ENCODE measurements at regions not wholly inside any gene's neighbourhood (a gene's known extent, or its start where the extent isn't known, plus 50 kb on each side); places are given as distances from the start of the nearest gene placed in this dataset.

DNA sequence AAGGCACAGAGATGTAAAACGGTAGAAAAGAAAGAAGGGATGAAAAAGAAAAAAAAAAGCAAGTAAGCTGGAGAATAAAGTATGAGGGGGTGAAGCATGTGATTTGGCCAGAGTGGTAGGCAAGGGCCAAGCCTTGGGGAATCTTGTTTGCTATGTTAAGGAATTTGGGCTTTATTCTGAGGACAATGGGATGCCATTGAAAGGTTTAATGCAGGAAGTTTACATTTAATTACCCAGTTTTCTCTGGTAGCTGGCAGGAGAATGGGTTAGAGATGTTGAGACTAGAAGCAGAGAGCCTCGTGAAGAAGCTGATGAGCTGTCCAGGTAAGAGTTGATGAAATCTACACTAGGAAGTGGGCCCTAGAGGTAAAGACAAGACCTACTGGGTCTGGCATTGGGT, 455.9 kb downstream of the PDCD6IP start:
- intact Hi-C loops (cut with micrococcal nuclease; ENCODE audit: unreplicated experiment) = no loop called here
- Mint-ChIP-seq H3K4me3 (ENCODE audit: low read depth, unreplicated experiment) (no peak overlapping the region), H3K27ac (ENCODE audit: unreplicated experiment) (no peak overlapping the region), H3K27me3 (ENCODE audit: unreplicated experiment) (peaks cover 25% of the 10 kb centered on the region), H3K4me1 (ENCODE audit: low read depth, unreplicated experiment) (no peaks in the 10 kb centered on the region), H3K36me3 (ENCODE audit: insufficient read depth, unreplicated experiment) (no peaks in the 10 kb centered on the region), H3K9me3 (ENCODE audit: low read depth, unreplicated experiment) (no peaks in the 10 kb centered on the region)
- DNase-seq = no peak
- CTCF ChIA-PET = interaction anchor here (0.7 kb wide), 1 partner anchor 13 kb away, joined by 5 read pairs; no protein-coding TSS in a partner anchor
- TF ChIP-seq, protein P1, sequence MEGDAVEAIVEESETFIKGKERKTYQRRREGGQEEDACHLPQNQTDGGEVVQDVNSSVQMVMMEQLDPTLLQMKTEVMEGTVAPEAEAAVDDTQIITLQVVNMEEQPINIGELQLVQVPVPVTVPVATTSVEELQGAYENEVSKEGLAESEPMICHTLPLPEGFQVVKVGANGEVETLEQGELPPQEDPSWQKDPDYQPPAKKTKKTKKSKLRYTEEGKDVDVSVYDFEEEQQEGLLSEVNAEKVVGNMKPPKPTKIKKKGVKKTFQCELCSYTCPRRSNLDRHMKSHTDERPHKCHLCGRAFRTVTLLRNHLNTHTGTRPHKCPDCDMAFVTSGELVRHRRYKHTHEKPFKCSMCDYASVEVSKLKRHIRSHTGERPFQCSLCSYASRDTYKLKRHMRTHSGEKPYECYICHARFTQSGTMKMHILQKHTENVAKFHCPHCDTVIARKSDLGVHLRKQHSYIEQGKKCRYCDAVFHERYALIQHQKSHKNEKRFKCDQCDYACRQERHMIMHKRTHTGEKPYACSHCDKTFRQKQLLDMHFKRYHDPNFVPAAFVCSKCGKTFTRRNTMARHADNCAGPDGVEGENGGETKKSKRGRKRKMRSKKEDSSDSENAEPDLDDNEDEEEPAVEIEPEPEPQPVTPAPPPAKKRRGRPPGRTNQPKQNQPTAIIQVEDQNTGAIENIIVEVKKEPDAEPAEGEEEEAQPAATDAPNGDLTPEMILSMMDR (IDR thresholded peaks at IDR 0.05; ENCODE audit: unreplicated experiment) = no peak
- BruUV-seq (replicated peaks) = no TSS peak

- CTCF ChIA-PET = no interaction called here
- peaks cover 5% of the 10 kb centered on the region for H3K4me1 Mint-ChIP-seq (ENCODE audit: low read depth, unreplicated experiment)
- TF ChIP-seq, protein P1 (IDR thresholded peaks at IDR 0.05; ENCODE audit: unreplicated experiment) = no peak
- no peak for DNase-seq
- no TSS peak for BruUV-seq (replicated peaks)
- no peak overlapping the region for H3K4me3 Mint-ChIP-seq (ENCODE audit: low read depth, unreplicated experiment)
- no peak overlapping the region for H3K27ac Mint-ChIP-seq (ENCODE audit: unreplicated experiment)
- intact Hi-C loops (cut with micrococcal nuclease; ENCODE audit: unreplicated experiment) = no loop called here
- H3K9me3 Mint-ChIP-seq (ENCODE audit: low read depth, unreplicated experiment) = no peaks in the 10 kb centered on the region
- no peaks in the 10 kb centered on the region for H3K36me3 Mint-ChIP-seq (ENCODE audit: insufficient read depth, unreplicated experiment)
- H3K27me3 Mint-ChIP-seq (ENCODE audit: unreplicated experiment) = peaks cover 25% of the 10 kb centered on the region
Observed at GRCh38 chr3:34256021-34256420, 457.6 kb downstream of the PDCD6IP start.

DNA sequence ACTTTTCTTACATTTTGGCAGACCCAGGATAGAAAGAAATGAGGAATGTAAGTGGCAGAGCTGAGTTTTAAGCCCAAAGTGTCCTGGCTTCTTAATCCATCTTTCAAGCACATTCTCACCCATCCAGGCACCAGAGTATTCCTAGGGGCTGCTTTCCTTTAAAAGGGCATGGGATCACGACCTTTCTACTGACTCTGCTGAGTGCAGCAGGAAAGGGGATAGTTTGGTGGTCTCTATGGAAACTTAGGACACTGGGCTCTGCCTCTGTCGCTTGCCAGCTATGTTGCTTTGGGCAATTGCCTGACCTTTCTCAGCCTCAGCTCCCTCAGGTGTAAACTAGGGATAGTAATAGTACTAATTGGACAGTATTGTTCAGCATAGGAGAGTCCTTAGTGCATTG, 458.4 kb downstream of the PDCD6IP start:
- no peak overlapping the region for H3K27ac Mint-ChIP-seq (ENCODE audit: unreplicated experiment)
- H3K4me1 Mint-ChIP-seq (ENCODE audit: low read depth, unreplicated experiment) = peaks cover 9% of the 10 kb centered on the region
- CTCF ChIA-PET = no interaction called here
- DNase-seq = no peak
- TF ChIP-seq, protein P1 (IDR thresholded peaks at IDR 0.05; ENCODE audit: unreplicated experiment) = no peak
- intact Hi-C loops (cut with micrococcal nuclease; ENCODE audit: unreplicated experiment) = no loop called here
- no peaks in the 10 kb centered on the region for H3K9me3 Mint-ChIP-seq (ENCODE audit: low read depth, unreplicated experiment)
- no peaks in the 10 kb centered on the region for H3K36me3 Mint-ChIP-seq (ENCODE audit: insufficient read depth, unreplicated experiment)
- no TSS peak for BruUV-seq (replicated peaks)
- H3K27me3 Mint-ChIP-seq (ENCODE audit: unreplicated experiment) = peaks cover 25% of the 10 kb centered on the region
- no peak overlapping the region for H3K4me3 Mint-ChIP-seq (ENCODE audit: low read depth, unreplicated experiment)

DNA sequence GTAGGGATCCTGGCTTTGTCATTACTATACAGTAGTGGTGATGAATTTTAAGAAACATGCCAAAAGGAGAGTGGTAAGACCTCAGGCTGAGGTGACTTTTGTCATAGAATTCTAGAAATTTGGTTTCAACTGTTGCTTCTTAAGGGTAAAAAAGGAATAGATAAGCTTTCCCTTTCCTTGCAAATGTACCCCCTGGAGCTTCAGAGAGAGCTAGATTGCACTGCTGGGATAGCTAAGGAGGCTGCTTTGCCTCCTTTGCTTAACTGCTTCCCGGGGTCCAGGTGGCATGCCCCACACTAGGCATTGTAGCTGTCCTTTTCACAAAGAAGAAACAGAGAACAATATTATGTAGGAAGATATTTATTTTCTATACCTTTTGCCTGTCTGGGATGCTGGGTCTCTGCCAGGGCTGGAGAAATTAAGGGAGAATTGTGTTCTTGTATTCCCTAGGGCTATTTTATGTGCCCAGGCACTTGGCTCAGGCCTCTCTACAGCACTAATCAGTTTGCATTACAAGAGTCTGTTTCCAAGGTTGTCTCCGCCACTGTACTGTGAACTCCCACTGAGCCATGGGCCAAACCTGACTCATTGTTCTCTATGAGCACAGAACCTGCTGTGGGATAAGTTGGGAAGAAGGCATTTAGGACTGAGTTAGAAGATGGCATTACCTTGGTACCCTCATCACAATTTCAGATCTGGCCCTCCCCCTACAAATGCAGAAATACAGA, 460.0 kb downstream of the PDCD6IP start:
- Mint-ChIP-seq H3K4me1 (ENCODE audit: low read depth, unreplicated experiment) (peaks cover 17% of the 10 kb centered on the region), H3K9me3 (ENCODE audit: low read depth, unreplicated experiment) (no peaks in the 10 kb centered on the region), H3K27ac (ENCODE audit: unreplicated experiment) (no peak overlapping the region), H3K4me3 (ENCODE audit: low read depth, unreplicated experiment) (no peak overlapping the region), H3K27me3 (ENCODE audit: unreplicated experiment) (peaks cover 25% of the 10 kb centered on the region), H3K36me3 (ENCODE audit: insufficient read depth, unreplicated experiment) (no peaks in the 10 kb centered on the region)
- intact Hi-C loops (cut with micrococcal nuclease; ENCODE audit: unreplicated experiment) = no loop called here
- DNase-seq = no peak
- CTCF ChIA-PET = interaction anchor here (2.2 kb wide), 1 partner anchor 278 kb away, joined by 12 read pairs; no protein-coding TSS in a partner anchor
- no TSS peak for BruUV-seq (replicated peaks)
- TF ChIP-seq, protein P1 (IDR thresholded peaks at IDR 0.05; ENCODE audit: unreplicated experiment) = no peak

Measured in Calu3 (cell line).